BJ (cell line): ENCODE measurements at regions not wholly inside any gene's neighbourhood (a gene's known extent, or its start where the extent isn't known, plus 50 kb on each side); places are given as distances from the start of the nearest gene placed in this dataset. TPM values are rescaled to one million over a fixed set of nuclear protein-coding genes. Genes with fewer than 3 reads are reported as not detected.

Experiments used
- CTCF ChIA-PET: fragments of 350-600 bp; formaldehyde crosslinking; extraction: SDS; loops from one replicate; lab custom pipeline; 2021; ENCODE audit warnings: antibody characterized with exemption, inconsistent platforms; lab: Yijun Ruan, JAX
- POLR2A ChIA-PET: fragments of 300-600 bp; sonication (Branson Sonifier 250); formaldehyde crosslinking; extraction: SDS; loops from one replicate; lab custom pipeline; 2021; ENCODE audit warnings: antibody characterized with exemption; lab: Charles Lee
- DNase-seq: peaks from one replicate; pipeline ENCODE4 v3.0.0-alpha.2; 2011; ENCODE audit warnings: low read depth
- H3K27me3 ChIP-seq: 2 replicates; pipeline ENCODE4 v1.6.0; 2011; ENCODE audit warnings: low read length; ENCODE audit not compliant: control insufficient read depth, insufficient read depth
- H3K36me3 ChIP-seq: 2 replicates; pipeline ENCODE4 v1.5.1; 2011; ENCODE audit warnings: low read length; ENCODE audit not compliant: control insufficient read depth, insufficient read depth
- H3K4me3 ChIP-seq: 2 replicates; pipeline ENCODE4 v1.5.1; 2011; ENCODE audit warnings: low read depth, mild to moderate bottlenecking, control low read depth, low read length
- CTCF ChIP-seq: IDR thresholded peaks from 2 replicates; pipeline ENCODE4 v1.5.1; 2011; ENCODE audit warnings: low read depth, mild to moderate bottlenecking, control low read depth, inconsistent platforms, low read length, moderate library complexity; ENCODE audit not compliant: insufficient read depth
- small RNA-seq: library from RNA; depleted of rRNA; stranded (forward); fragments of <200 nt; gene quantifications from one replicate; pipeline ENCODE3, GENCODE V24; 2012; ENCODE audit warnings: low replicate concordance, low read depth; ENCODE audit not compliant: insufficient read length

GRCh38 chr18:22112215-22112614, 57.2 kb upstream of the GATA6 start:
- no peak for DNase-seq
- TF ChIP-seq CTCF: no peak
- ChIA-PET CTCF (interaction anchor here (0.6 kb wide), 1 partner anchor 157 kb away, joined by 3 read pairs; no protein-coding TSS in a partner anchor), POLR2A (no interaction called here)
- H3K27me3 ChIP-seq: no peaks in the 10 kb centered on the region; the same call in 1 of the 2 replicates
- H3K4me3 ChIP-seq: no peak overlapping the region
- H3K36me3 ChIP-seq: no peaks in the 10 kb centered on the region

DNA sequence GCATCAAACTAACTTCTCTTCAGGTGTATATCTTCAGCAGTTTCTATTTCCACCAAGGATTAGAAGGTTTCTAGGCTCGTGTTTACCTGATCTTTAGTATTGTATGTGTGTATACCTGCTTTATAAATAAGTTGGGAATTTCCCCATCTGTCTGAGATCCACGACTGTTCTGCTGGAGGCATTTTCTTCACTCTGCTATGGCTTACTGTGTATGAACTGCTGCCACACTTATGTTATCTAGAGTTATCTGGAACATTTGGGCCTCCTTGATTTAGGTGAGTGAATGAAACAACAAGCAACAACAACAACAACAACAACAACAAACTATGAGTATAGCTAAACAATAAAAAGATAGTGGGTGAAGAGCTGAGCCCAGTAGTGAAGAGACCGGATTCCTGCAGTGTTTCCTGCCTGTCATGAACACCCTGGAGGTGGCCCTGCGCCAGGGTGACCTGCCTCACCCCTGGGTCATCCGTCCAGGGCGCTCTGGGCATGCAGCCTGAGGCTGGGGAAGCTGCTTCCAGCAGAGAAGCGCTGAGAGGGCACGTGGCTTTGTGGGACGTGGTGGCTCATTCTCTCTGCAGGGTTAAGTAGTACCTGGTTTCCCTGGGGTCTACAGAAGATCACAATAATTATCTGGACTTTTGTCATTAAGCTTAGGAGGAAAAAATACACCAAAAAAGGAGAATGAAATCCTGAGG, 56.1 kb upstream of the GATA6 start:
- ChIA-PET CTCF (interaction anchor here (0.5 kb wide), 1 partner anchor 14 kb away, joined by 3 read pairs; no protein-coding TSS in a partner anchor), POLR2A (no interaction called here)
- Histone ChIP-seq H3K36me3 (no peaks in the 10 kb centered on the region), H3K27me3 (no peaks in the 10 kb centered on the region; the same call in 1 of the 2 replicates), H3K4me3 (no peak overlapping the region)
- no peak for DNase-seq
- TF ChIP-seq CTCF: no peak

DNA sequence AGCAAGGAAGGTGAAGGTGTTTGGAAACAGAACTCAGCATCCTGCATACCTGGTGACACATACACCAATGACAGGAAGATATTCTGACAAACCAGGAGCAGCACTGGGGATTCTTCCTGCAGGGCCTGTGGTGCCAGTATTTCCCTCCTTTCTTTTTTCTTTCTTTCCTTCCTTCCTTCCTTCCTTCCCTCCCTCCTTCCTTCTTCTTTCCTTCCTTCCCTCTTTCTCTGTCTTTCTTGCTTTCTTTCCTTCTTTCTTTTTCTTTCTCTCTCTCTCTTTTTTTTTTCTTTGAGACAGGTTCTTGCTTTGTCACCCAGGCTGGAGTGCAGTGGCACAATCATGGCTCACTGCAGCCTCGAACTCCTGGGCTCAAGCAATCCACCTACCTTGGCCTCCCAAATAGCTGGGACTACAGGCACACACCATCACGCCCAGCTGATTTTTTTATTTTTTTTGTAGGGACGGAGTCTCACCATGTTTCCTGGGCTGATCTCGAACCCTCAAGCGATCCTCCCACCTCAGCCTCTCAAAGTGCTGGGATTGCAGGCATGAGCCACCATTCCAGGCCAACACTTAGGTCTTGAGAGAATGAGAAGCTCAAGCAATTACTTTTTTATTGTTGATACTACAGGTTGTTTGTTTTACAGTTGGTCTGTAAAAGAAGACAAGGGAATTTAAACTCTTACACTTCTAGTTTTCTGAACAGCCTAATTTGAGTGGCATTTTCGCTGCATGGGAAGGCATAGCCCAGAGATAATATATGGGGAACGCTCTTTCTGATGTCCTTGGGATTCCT, 54.7 kb upstream of the GATA6 start:
- no peaks in the 10 kb centered on the region for H3K36me3 ChIP-seq
- DNase-seq: no peak
- no peak for TF ChIP-seq CTCF
- ChIA-PET POLR2A (no interaction called here), CTCF (interaction anchor here (1.8 kb wide), 1 partner anchor 8 kb away, joined by 4 read pairs; no protein-coding TSS in a partner anchor)
- no peaks in the 10 kb centered on the region; the same call in 1 of the 2 replicates for H3K27me3 ChIP-seq
- no peak overlapping the region for H3K4me3 ChIP-seq

GRCh38 chr18:22115573-22115972, 53.8 kb upstream of the GATA6 start:
- ChIA-PET POLR2A (interaction anchor here (0.6 kb wide), 1 partner anchor 521 kb away, joined by 11 read pairs; no protein-coding TSS in a partner anchor), CTCF (interaction anchor here (1.8 kb wide), 1 partner anchor 9 kb away, joined by 4 read pairs; no protein-coding TSS in a partner anchor)
- no peak for DNase-seq
- no peak for TF ChIP-seq CTCF
- Histone ChIP-seq H3K27me3 (no peaks in the 10 kb centered on the region; the same call in 1 of the 2 replicates), H3K4me3 (no peak overlapping the region), H3K36me3 (no peaks in the 10 kb centered on the region)

Small RNAs in the stretch of these regions (small RNA-seq; reads per million reads assigned to genes)
- gene RNA5SP451: not detected
